Endothelial cell of umbilical vein (primary cell): ENCODE measurements at regions not wholly inside any gene's neighbourhood (a gene's known extent, or its start where the extent isn't known, plus 50 kb on each side); places are given as distances from the start of the nearest gene placed in this dataset.

Source experiments
- BruUV-seq: library from RNA; stranded (reverse); fragments of 400-500 nt; replicated peaks from 2 replicates; lab custom pipeline; 2021; lab: Mats Ljungman, UMichigan
- CTCF ChIA-PET: fragments of 300-600, 350-600 bp; sonication (Branson Sonifier 250); formaldehyde crosslinking; loops from one replicate; lab custom pipeline; 2021; ENCODE audit warnings: antibody characterized with exemption, inconsistent platforms; lab: Charles Lee
- POLR2A ChIA-PET: fragments of 300-600, 350-600 bp; sonication (Branson Sonifier 250); formaldehyde crosslinking; loops from one replicate; lab custom pipeline; 2021; ENCODE audit warnings: antibody characterized with exemption, inconsistent platforms; lab: Charles Lee
- DNase-seq: peaks from one replicate; pipeline ENCODE4 v3.0.0-alpha.2; 2011; ENCODE audit warnings: low read depth, low spot score
- FAIRE-seq: peaks from 2 replicates; lab custom pipeline; 2011; peaks lifted over from hg19 to GRCh38; lab: Jason Lieb, UNC
- H2AFZ ChIP-seq: 2 replicates; pipeline ENCODE4 v1.6.0; 2012; ENCODE audit warnings: low read depth, low read length, control low read depth, inconsistent platforms
- H3K27ac ChIP-seq: 2 replicates; pipeline ENCODE4 v1.5.1; 2011; ENCODE audit warnings: low read depth, mild to moderate bottlenecking, control low read depth, low read length, moderate library complexity; ENCODE audit not compliant: insufficient read depth
- H3K27me3 ChIP-seq, 2 experiments: 2 replicates each; pipeline versions ENCODE4 v1.6.0 to v1.6.1; 2011; ENCODE audit warnings: low read length in 2 of 2, mixed read lengths in 1 of 2; ENCODE audit not compliant: control insufficient read depth in 2 of 2, insufficient read depth in 2 of 2
- H3K36me3 ChIP-seq, 2 experiments: 2 replicates in 1 of 2; 3 replicates in 1 of 2; pipeline ENCODE4 v1.5.1; 2011; ENCODE audit warnings: low read length in 2 of 2, mild to moderate bottlenecking in 1 of 2, moderate library complexity in 1 of 2; ENCODE audit not compliant: control insufficient read depth in 2 of 2, insufficient read depth in 2 of 2; ENCODE audit errors: extremely low read depth in 1 of 2
- H3K4me1 ChIP-seq: 3 replicates; pipeline ENCODE4 v1.5.1; 2011; ENCODE audit warnings: mild to moderate bottlenecking, low read length; ENCODE audit not compliant: control insufficient read depth, insufficient read depth; ENCODE audit errors: extremely low read depth
- H3K4me2 ChIP-seq: 2 replicates; pipeline ENCODE4 v1.6.1; 2011; ENCODE audit warnings: low read length, control low read depth, mixed read lengths; ENCODE audit not compliant: insufficient read depth
- H3K4me3 ChIP-seq, 3 experiments: fragments of 200-600 bp in 1 of 3; sonication (generic), shearing (Covaris generic) in 1 of 3; replicated peaks in 1 of 3; 2 replicates each; pipeline ENCODE4 v1.5.1; 2011 to 2016; ENCODE audit warnings: control low read depth in 3 of 3, low read length in 3 of 3, mild to moderate bottlenecking in 2 of 3, inconsistent platforms in 1 of 3, low read depth in 1 of 3, moderate library complexity in 1 of 3; ENCODE audit not compliant: insufficient read depth in 1 of 3
- H3K79me2 ChIP-seq: 2 replicates; pipeline ENCODE4 v1.6.0; 2012; ENCODE audit warnings: low read length, inconsistent platforms; ENCODE audit not compliant: control insufficient read depth, insufficient read depth
- H3K9ac ChIP-seq: replicated peaks from 2 replicates; pipeline ENCODE3; 2011; ENCODE audit warnings: low read length, control low read depth; ENCODE audit not compliant: insufficient read depth; ENCODE audit errors: extremely low read depth
- H3K9me1 ChIP-seq: replicated peaks from 3 replicates; pipeline ENCODE4 v1.6.0; 2011; ENCODE audit warnings: mild to moderate bottlenecking, low read length; ENCODE audit not compliant: control insufficient read depth, insufficient read depth; ENCODE audit errors: extremely low read depth
- H3K9me3 ChIP-seq: replicated peaks from 2 replicates; pipeline ENCODE4 v1.5.1; 2012; ENCODE audit warnings: low read length, inconsistent platforms; ENCODE audit not compliant: control insufficient read depth, insufficient read depth
- H4K20me1 ChIP-seq: replicated peaks from 2 replicates; pipeline ENCODE3; 2011; ENCODE audit warnings: mild to moderate bottlenecking, low read length; ENCODE audit not compliant: control insufficient read depth, insufficient read depth; ENCODE audit errors: extremely low read depth
- EZH2 ChIP-seq: IDR thresholded peaks from 2 replicates; pipeline ENCODE4 v1.6.1; 2012; ENCODE audit warnings: borderline replicate concordance, low read depth, mild to moderate bottlenecking, moderate library complexity, low read length, inconsistent platforms; ENCODE audit not compliant: severe bottlenecking
- FOS ChIP-seq: IDR thresholded peaks from 2 replicates; pipeline ENCODE4 v1.6.1; 2011; ENCODE audit warnings: mild to moderate bottlenecking, low read length, moderate library complexity, borderline replicate concordance; ENCODE audit not compliant: insufficient read depth
- GATA2 ChIP-seq: IDR thresholded peaks from 2 replicates; pipeline ENCODE4 v1.7.0; 2011; ENCODE audit warnings: low read depth, mild to moderate bottlenecking, moderate library complexity, mixed read lengths, low read length; ENCODE audit not compliant: insufficient read length, insufficient read depth
- JUN ChIP-seq: IDR thresholded peaks from 2 replicates; pipeline ENCODE4 v1.6.1; 2011; ENCODE audit warnings: borderline replicate concordance, low read depth; ENCODE audit not compliant: insufficient read length, insufficient read depth
- MYC ChIP-seq: IDR thresholded peaks from one replicate; pipeline ENCODE4 v1.6.1; 2011; ENCODE audit warnings: mild to moderate bottlenecking, low read depth, low read length
- POLR2A ChIP-seq: IDR thresholded peaks from 2 replicates; pipeline ENCODE4 v1.6.1; 2012; ENCODE audit warnings: low read depth, mild to moderate bottlenecking, control low read depth, low read length
- POLR2AphosphoS5 ChIP-seq: IDR thresholded peaks from 2 replicates; pipeline ENCODE4 v1.6.1; 2012; ENCODE audit warnings: low read depth, mild to moderate bottlenecking, control low read depth, low read length, moderate library complexity; ENCODE audit not compliant: insufficient read depth
- dilution Hi-C: fragments of 300-500 bp; cut with MboI; formaldehyde crosslinking; loops from one replicate; pipeline ENCODE4 v1.15.0; 2019; ENCODE audit warnings: low sequenced_read_pairs; ENCODE audit not compliant: extremely low pct_ligation_motif_present
- intact Hi-C: fragments of 100-400 bp; cut with micrococcal nuclease; formaldehyde crosslinking; loops from one replicate; pipeline ENCODE4 v1.10.0; 2022
- TF ChIP-seq, protein P1 (sequence below), 2 donors: IDR thresholded peaks; 1 replicate in 1 of 2; 2 replicates in 1 of 2; pipeline ENCODE4 v1.5.1; 2011; ENCODE audit warnings: low read length in 2 of 2, mild to moderate bottlenecking in 2 of 2, moderate library complexity in 2 of 2, control low read depth in 1 of 2, inconsistent platforms in 1 of 2, low read depth in 1 of 2; ENCODE audit not compliant: insufficient read depth in 1 of 2; ENCODE audit errors: extremely low read depth in 1 of 2
- TF ChIP-seq, protein P2 (sequence below): IDR thresholded peaks from 2 replicates; pipeline ENCODE4 v1.6.1; 2011; ENCODE audit not compliant: insufficient read depth, insufficient read length

DNA sequence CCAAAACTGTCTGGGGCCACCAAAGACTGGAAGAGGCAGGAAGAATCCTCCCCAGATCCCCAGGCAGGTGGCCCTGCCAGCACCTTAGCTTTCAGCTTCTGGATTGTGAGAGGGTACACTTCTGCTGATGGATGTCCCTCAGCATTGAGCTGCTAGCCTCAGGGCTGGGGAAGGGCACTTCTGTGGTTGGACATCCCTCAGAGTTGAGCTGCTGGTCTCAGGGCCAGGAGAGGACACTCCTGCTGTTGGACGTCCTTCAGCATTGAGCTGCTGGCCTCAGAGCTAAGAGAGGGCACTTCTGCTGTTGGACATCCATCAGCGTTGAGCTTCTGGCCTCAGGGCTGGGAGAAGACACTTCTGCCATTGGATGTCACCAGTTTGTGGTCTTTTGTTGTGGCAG, 83.8 kb upstream of the FCN1 start:
- Histone ChIP-seq H3K27ac (no peak overlapping the region), H3K4me1 (no peaks in the 10 kb centered on the region), H2AFZ (no peak overlapping the region), H3K79me2 (no peaks in the 10 kb centered on the region), H3K9ac (no peak overlapping the region), H3K4me3 (no peak overlapping the region), H3K4me2 (no peak overlapping the region), H3K36me3 (no peaks in the 10 kb centered on the region), H3K9me1 (no peaks in the 10 kb centered on the region), H3K27me3 (no peaks in the 10 kb centered on the region), H3K9me3 (peaks cover 3% of the 10 kb centered on the region), H4K20me1 (no peaks in the 10 kb centered on the region)
- DNase-seq: no peak
- POLR2A ChIA-PET: no interaction called here
- dilution Hi-C loops: no loop called here
- FAIRE-seq: no peak
- CTCF ChIA-PET: no interaction called here
- intact Hi-C loops: no loop called here
- TF ChIP-seq MYC (no peak), GATA2 (no peak), POLR2A (no peak), JUN (no peak), EZH2 (no peak), FOS (no peak), POLR2AphosphoS5 (no peak)
- TF ChIP-seq, protein P1, sequence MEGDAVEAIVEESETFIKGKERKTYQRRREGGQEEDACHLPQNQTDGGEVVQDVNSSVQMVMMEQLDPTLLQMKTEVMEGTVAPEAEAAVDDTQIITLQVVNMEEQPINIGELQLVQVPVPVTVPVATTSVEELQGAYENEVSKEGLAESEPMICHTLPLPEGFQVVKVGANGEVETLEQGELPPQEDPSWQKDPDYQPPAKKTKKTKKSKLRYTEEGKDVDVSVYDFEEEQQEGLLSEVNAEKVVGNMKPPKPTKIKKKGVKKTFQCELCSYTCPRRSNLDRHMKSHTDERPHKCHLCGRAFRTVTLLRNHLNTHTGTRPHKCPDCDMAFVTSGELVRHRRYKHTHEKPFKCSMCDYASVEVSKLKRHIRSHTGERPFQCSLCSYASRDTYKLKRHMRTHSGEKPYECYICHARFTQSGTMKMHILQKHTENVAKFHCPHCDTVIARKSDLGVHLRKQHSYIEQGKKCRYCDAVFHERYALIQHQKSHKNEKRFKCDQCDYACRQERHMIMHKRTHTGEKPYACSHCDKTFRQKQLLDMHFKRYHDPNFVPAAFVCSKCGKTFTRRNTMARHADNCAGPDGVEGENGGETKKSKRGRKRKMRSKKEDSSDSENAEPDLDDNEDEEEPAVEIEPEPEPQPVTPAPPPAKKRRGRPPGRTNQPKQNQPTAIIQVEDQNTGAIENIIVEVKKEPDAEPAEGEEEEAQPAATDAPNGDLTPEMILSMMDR (IDR thresholded peaks at IDR 0.05; ENCODE audit: extremely low read depth in 1 of 2, insufficient read depth in 1 of 2, low read depth in 1 of 2, low read length in 2 of 2): no peak
- TF ChIP-seq, protein P2, sequence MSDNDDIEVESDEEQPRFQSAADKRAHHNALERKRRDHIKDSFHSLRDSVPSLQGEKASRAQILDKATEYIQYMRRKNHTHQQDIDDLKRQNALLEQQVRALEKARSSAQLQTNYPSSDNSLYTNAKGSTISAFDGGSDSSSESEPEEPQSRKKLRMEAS: no peak
- no TSS peak for BruUV-seq
